Gastrocnemius medialis (tissue), 4 donors: ENCODE measurements at regions not wholly inside any gene's neighbourhood (a gene's known extent, or its start where the extent isn't known, plus 50 kb on each side); places are given as distances from the start of the nearest gene placed in this dataset.

ENCODE experiments used
- POLR2A ChIP-seq, 2 donors: fragments of 450-650 bp; IDR thresholded peaks; one replicate each; pipeline ENCODE4 v1.6.1; 2017; ENCODE audit warnings: antibody characterized with exemption in 2 of 2, mild to moderate bottlenecking in 2 of 2, moderate library complexity in 2 of 2
- TF ChIP-seq, protein P1 (sequence below), 5 experiments: fragments of 450-650 bp in 3 of 5; fragments of 200-600 bp in 2 of 5; sonication (generic) in 2 of 5; IDR thresholded peaks in 4 of 5; conservative IDR thresholded peaks in 1 of 5; 1 replicate in 4 of 5; 2 replicates in 1 of 5; pipeline ENCODE4 v1.5.1; 2016 to 2019; ENCODE audit warnings: antibody characterized with exemption in 5 of 5, mild to moderate bottlenecking in 3 of 5, moderate library complexity in 3 of 5

DNA sequence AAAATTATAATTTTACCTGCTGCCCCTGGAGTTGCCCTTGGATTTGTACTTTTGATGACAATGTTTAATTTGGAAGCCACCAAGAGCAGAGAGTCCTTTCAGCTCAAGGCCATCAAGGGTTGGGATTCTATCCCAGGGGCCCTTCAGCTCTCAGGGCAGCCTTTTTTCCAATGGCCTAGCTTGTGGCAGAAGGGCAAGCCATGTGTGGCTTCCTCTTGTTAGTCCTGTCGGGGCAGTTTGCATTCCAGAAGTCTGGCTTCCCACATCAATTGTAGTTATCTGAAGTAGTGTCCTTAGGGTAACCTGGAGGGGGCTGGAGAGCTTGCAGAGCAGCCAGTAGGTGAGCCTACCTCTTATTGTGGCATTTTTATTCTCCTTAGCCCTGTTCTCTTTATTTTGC, 569.4 kb downstream of the TRAM1L1 start:
- TF ChIP-seq, protein P1, sequence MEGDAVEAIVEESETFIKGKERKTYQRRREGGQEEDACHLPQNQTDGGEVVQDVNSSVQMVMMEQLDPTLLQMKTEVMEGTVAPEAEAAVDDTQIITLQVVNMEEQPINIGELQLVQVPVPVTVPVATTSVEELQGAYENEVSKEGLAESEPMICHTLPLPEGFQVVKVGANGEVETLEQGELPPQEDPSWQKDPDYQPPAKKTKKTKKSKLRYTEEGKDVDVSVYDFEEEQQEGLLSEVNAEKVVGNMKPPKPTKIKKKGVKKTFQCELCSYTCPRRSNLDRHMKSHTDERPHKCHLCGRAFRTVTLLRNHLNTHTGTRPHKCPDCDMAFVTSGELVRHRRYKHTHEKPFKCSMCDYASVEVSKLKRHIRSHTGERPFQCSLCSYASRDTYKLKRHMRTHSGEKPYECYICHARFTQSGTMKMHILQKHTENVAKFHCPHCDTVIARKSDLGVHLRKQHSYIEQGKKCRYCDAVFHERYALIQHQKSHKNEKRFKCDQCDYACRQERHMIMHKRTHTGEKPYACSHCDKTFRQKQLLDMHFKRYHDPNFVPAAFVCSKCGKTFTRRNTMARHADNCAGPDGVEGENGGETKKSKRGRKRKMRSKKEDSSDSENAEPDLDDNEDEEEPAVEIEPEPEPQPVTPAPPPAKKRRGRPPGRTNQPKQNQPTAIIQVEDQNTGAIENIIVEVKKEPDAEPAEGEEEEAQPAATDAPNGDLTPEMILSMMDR (IDR thresholded peaks at IDR 0.05 in 4 of 5, conservative IDR thresholded peaks at IDR 0.05 in 1 of 5), result no peak
- no peak for TF ChIP-seq POLR2A (IDR thresholded peaks at IDR 0.05)
